IPS-18c (cell line): ENCODE measurements at regions not wholly inside any gene's neighbourhood (a gene's known extent, or its start where the extent isn't known, plus 50 kb on each side); places are given as distances from the start of the nearest gene placed in this dataset.
"Not testable (repeated sequence)": the region's sequence is repeated elsewhere in the genome, so short reads cannot be mapped to it uniquely, and the experiment has no call there.

Experiments used
- H3K4me3 ChIP-seq: 2 replicates; pipeline ENCODE4 v1.7.0; 2013; ENCODE audit warnings: low read depth, mild to moderate bottlenecking, low read length, moderate library complexity; ENCODE audit not compliant: insufficient read depth
- H3K9me3 ChIP-seq: one replicate; pipeline ENCODE4 v1.6.1; 2013; ENCODE audit warnings: mild to moderate bottlenecking, low read length, moderate library complexity; ENCODE audit not compliant: control insufficient read depth, insufficient read depth

DNA sequence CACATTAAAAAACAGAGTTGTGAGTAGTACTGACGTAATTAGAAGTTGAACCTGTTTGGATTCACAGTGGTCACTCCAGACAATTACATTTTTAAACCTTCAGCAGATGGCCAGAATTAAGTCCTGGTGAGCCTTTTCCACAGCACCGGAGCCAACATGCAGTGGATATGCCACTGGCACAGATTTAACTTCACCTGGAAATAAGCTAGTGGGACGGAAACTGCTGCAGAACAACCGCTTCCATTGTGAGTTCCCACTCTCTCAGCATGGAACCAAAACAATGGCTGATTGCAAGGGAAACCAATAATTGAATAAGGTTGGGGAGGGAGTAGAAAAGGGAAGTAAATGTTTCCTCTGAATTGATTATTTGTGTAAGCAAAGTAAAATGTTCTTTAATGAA lies 515.1 kb downstream of the STK39 start:
- no peak overlapping the region for H3K4me3 ChIP-seq
- no peaks in the 10 kb centered on the region for H3K9me3 ChIP-seq

DNA sequence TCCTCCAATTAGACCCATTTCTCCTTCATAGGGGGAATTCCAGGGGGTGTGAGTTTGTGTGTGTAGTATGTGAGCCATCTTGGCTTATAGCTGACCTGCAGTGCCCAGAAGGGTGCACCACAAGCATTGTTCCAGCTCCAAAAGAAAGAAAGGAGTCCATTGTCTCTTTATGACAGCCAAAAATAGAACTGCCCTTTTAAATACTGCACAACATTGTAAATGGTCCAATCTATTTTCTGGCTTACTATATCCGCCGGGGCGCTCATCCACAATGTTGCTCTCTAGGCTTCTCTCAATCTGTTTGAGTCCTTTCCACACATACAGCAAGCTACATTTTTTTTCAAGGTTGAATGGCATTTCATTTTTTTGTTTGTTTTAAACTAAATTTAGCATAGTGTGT lies 517.5 kb downstream of the STK39 start:
- H3K9me3 ChIP-seq, result no peaks in the 10 kb centered on the region
- no peak overlapping the region for H3K4me3 ChIP-seq

DNA sequence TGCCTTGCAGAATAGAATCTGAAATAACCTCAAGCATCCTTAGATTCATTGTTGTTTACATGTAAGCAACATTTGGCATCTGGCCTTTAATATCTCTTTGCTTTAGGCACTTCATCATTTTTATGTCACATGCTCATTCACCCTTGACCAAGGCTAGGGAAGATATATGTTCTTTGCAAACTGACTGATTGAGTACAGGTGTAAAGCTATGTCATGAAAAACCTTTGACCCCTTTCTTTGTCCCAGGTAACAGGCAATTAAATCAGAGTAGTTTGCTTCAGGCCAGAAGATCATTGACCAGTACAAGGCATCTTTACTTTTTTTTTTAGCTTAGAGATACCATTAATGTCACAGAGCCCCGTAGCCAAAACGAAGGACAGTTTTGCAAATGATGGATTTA lies 520.6 kb downstream of the STK39 start:
- Histone ChIP-seq H3K4me3 (no peak overlapping the region), H3K9me3 (no peaks in the 10 kb centered on the region)

DNA sequence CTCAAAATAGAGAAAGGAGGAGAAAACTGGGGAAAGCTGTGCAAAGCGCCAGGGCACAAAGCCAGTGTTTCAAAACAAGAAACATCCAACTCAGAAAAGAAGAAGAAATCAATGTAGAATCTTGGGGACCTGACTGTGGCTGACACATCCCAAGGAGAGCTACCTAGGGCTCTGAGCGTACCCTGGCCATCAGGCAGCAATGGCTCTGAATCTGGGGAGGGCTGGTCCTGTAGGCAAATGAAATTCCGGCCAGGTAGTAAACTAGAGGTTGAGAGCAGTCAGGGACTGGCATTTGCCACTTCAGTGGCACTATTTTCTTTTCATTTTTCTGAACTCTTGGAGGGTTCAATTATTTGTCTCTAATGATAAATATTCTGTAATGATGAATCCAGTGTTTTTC lies 525.8 kb downstream of the STK39 start:
- H3K9me3 ChIP-seq, result no peaks in the 10 kb centered on the region
- no peak overlapping the region for H3K4me3 ChIP-seq

DNA sequence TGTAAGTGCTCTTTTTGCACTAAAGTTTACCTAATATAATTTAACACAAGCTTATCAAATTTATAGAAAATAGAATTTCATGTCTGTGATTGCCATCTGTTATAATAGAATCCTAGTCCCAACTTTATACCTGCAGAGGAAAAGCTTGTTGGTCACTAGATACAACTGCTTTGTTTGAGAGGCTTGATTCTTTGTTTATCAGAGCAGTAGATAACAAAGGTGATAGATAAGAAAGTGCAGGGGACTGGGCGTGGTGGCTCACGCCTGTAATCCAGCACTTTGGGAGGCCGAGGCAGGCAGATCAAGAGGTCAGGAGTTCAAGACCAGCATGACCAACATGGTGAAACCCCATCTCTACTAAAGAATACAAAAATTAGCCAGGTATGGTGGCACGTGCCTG lies 528.0 kb downstream of the STK39 start:
- Histone ChIP-seq H3K4me3 (no peak overlapping the region), H3K9me3 (no peaks in the 10 kb centered on the region)

DNA sequence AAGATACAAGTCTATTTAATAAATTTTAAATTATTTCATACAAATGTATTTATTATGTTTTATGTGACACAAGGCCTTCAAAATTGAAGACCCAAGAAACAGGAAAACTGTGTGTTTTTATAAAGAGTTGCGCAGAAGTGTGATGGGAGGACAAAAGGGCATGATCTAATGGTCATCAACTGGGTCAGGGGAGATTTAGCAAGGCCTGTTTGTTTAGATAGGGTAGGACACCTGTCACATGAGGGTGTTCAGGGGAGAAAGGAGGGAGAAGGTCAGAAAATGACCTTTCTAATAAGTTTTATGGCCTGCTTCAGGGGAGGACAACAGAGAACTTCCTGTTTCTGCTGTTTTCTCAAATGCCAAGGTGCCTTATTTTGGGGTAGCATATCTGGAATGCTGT lies 528.8 kb downstream of the STK39 start:
- no peak overlapping the region for H3K4me3 ChIP-seq
- H3K9me3 ChIP-seq, result no peaks in the 10 kb centered on the region

DNA sequence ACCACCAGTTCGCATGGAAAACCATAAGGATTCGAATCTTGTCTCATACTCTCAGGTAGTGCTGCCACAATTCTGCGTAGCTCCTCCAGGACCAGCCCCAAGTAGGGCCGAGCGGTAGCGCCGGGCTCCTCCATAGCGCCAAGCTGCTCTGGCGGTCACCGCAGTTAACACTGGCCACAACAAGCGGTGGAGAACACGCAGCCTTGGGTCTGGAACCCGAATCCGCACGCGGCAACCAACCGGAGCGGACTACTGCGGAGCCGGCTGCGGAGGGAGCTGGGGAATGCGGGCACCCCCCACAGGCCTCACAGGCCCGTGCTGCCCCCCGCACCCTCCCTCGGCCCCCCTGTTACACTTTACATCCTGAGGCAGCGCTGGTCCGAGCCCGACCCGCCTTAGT lies 531.5 kb downstream of the STK39 start:
- Histone ChIP-seq H3K9me3 (no peaks in the 10 kb centered on the region), H3K4me3 (no peak overlapping the region)

DNA sequence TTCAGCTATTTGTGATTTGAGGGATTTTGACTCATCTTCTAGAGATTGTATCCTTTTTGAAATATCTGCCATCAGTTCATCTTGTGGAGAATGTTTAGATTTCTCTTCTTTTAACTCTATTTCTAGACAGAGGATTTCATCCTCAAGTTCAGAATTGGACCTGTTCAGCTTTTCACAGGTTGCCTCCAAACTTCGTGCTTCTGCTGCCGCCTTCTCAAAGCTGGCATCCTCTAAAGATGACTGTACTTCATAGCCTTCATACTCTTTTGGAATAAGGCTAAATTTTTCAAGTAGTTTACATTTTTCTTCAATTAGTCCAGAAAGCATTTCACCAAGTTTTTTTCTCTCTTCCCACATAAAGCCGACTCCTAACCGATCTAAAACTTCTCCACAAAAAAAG lies 531.9 kb downstream of the STK39 start:
- H3K4me3 ChIP-seq, H3K9me3 ChIP-seq: not testable (repeated sequence)

DNA sequence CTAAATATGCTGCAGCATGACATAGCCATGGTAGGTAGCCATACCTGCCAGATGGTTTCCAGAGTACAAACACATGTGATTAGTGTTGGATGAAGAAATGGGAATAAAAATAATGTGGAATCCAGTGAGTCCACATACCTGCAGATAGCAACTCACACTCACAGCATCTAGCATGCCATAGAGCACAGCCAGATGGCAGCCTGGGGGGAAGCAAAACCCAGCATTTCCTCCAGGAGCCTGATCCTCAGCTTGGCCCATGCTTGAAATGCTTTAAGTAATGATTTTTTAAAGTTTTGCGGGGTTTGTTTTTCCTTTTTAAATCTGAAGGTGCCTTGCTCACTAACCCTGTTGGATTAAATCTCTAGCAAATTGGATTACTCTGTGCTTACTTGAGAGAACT lies 535.1 kb downstream of the STK39 start:
- no peak overlapping the region for H3K4me3 ChIP-seq
- H3K9me3 ChIP-seq, result no peaks in the 10 kb centered on the region

DNA sequence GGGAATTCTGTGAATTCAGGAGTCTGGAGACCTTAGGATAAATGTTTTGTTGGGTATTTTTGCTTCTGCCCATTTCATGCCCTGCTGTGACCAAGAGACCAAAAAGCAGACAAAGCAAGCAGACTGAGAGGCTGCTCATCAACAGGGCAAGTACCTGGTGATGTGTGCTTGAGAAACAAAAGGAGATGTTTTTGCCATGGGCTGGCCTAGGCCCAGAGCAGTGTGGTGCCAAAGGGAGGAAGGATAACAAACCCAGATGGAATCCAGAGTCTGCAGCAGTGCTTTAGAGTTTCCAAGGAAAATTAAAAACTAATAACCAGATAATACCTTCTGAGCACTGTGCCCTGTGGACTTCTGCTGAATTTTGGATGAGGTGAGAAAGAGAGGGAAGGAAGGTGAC lies 538.4 kb downstream of the STK39 start:
- H3K4me3 ChIP-seq, result no peak overlapping the region
- H3K9me3 ChIP-seq, result no peaks in the 10 kb centered on the region

DNA sequence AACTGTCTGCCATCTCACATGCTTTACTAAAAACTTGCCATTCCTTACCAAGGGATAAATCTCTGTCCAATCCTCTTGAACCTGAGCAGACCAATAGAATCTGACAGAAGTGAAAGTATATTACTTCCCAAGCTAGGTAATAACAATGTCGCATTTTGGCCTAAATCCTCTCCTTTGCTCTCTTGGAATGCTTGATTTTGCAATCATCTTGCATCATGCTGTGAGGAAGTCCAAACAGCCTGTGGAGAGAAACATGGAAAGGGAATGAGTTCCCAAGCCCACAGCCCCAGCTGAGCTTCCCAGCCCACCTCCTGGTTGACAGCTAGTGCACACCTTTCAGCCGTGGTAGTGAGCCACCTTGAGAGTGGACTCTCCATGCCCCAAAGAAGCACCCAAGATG lies 540.6 kb downstream of the STK39 start:
- H3K9me3 ChIP-seq, result no peaks in the 10 kb centered on the region
- no peak overlapping the region for H3K4me3 ChIP-seq

DNA sequence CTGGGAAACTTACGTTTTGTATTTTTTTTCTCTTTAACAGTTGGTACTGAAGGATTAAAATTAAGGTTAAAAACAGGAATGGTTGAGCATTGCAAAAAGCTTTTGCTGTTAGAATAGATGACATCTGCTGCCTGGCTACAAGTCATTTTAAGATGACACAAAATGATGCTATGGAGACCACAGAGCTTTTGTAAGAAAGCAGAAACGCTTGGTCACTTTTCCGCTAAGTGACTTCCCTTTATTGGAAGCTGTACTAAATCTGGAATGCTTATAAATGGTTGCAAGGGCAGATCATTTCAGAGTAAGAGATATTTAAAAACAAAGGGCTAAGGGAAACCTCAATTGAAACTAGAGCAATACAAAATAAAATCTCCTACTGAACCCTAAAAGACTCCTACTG lies 544.0 kb downstream of the STK39 start:
- H3K4me3 ChIP-seq, result no peak overlapping the region
- no peaks in the 10 kb centered on the region for H3K9me3 ChIP-seq

DNA sequence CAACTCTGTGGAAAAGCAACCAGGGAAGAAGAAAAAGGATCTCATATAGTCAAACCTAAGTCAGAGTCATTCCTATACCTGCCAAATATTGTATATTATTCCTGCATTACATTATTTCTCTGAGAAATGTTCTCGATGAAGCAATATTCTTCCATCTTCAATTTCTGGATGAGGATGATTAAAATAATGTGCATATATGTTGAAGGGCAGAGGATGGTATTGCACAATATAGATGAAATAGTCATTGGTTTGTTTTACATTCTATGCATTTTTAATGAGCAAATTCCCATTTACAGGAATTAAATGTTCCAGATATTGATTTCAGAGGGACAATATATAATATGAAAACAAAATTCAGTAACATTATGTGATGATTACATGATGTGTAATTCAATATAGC lies 545.2 kb downstream of the STK39 start:
- no peak overlapping the region for H3K4me3 ChIP-seq

DNA sequence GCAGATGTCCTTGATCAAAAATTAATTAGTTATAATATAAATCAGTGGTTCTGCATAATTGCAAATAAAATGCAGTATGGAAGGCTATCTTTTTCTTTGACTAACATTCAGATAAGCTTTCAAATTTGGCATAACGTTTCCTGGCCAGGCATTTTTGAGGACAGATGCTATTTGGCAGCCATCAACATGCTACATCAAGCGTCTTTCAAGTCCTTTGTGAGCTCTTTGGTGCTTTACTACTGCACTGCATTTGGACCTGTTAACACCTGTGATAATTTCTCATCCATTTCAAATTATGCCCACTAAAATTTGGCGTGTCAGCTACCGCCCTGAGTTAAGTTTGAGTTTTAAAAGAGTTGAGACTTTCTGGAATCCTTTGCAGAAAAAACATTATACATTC lies 545.7 kb downstream of the STK39 start:
- no peak overlapping the region for H3K4me3 ChIP-seq
- H3K9me3 ChIP-seq, result no peaks in the 10 kb centered on the region

More for the DNA sequence above, 545.2 kb downstream of the STK39 start:
- no peaks in the 10 kb centered on the region for H3K9me3 ChIP-seq

DNA sequence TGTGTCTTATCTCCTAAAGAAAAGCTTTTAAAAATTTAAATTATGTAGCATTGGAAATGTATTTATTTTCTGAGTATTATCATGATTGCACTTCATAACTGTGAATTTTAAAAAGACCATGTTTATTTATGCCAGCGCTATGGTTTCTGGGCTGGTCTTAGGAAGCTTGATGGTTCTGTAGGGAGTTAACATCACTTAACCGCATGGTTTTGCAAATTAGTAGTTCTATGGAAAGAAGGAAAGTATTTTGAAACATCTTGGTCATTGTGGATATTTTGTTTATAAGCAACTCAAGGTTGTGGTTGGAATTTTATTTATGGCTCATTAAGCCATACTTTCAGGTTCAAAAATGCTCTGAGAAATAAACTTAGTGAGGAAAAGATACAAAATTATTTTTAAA lies 549.4 kb downstream of the STK39 start:
- Histone ChIP-seq H3K9me3 (no peaks in the 10 kb centered on the region), H3K4me3 (no peak overlapping the region)

DNA sequence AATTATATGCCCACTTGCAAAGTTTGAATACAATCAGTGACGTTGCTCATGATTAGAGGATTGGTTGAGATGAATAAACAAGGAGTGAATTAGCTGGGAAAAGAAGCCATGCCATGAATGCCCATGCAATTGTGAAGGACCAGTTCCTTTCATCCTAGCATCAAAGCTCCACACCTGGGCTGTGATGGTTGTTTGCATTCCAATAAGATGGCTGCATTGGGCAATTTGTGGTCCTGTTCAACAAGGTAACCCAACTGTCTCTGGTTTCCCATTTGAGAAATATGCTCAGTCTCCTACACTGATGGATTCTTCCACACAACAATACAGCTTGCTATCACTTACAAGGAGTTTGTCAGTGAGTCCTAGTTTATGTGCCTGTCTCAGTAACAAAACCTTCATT lies 550.2 kb downstream of the STK39 start:
- Histone ChIP-seq H3K9me3 (no peaks in the 10 kb centered on the region), H3K4me3 (no peak overlapping the region)

DNA sequence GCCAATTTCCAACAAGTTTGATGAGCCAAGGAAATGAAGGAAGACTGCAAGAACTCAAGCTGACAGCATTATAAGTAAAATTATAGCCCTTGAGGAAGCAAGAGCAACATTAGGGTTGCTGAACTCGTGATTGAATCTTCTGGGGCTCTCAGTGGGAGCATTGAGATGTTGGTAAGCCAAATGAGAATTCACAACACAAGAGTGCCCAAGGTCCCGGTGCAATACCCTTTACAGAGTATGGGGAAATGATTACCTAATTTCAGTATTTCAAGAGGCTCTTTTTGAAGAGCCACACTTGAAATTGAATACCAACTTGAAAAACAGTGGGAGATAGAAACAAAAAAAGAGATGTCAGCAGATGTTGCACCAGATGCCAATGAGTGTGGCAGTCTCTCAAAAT lies 554.5 kb downstream of the STK39 start:
- Histone ChIP-seq H3K9me3 (no peaks in the 10 kb centered on the region), H3K4me3 (no peak overlapping the region)

DNA sequence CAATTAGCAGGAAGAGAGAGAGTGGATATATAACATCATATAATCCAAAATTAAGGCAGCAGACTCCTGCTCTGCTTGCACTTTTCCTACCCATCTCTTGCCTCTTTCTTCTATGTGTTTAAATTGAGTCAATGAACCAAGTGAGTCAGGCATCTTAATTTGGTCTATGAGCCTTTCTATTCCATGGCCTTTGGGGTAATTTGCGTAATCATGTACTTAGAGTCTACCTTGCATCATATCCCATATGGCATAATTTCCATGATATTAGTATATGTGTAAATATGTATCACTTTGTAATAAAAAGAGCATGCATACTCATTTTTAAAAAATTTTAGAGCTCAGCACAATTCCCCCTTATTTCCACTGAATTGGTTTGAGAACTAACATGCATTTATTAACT lies 555.2 kb downstream of the STK39 start:
- Histone ChIP-seq H3K4me3 (no peak overlapping the region), H3K9me3 (no peaks in the 10 kb centered on the region)

DNA sequence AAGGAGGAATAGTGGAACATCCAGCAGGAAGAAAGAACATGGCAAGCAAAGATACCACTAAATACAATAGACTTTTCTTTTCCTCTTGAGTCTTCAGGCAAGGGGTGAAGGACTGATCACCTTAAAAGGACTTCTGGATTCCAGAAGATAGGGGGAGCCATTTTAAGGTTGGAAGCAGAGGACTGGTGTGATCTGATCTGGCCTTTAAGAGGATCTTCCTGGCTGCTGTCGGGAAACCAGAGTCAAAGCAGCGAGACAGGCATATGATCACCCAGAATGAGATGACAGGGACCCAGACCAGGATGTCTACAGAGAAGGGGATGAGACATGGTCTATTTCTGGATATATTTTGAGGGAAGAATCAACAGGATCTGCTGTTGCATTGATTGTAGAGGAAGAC lies 558.0 kb downstream of the STK39 start:
- Histone ChIP-seq H3K9me3 (no peaks in the 10 kb centered on the region), H3K4me3 (no peak overlapping the region)

DNA sequence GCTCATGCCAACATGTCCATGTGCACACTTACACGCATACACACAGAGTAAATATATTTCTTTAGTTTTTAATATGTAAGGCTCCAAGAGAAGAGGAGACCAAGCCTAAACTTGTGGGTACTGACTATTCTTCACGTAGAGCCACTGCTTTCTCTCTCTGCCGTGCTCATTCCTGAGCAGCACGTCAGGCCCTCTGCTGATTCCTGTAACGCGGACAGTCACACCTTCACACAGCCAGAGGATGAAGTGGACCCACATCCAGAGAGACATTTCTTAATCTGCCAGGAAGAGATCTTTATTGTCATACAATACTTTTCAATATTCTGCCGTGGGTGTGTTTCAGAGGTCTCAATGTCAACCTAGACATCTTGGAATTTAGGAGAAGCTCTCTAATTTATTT lies 560.7 kb downstream of the STK39 start:
- H3K4me3 ChIP-seq, result no peak overlapping the region
- H3K9me3 ChIP-seq, result no peaks in the 10 kb centered on the region
